22Rv1 (cell line): ENCODE measurements at regions not wholly inside any gene's neighbourhood (a gene's known extent, or its start where the extent isn't known, plus 50 kb on each side); places are given as distances from the start of the nearest gene placed in this dataset.

Source experiments
- H3K27ac ChIP-seq: fragments of 450-650 bp; 2 replicates; pipeline ENCODE4 v1.5.1; 2017
- ZFX ChIP-seq: fragments of 450-650 bp; IDR thresholded peaks from 2 replicates; pipeline ENCODE4 v1.6.1; 2017; ENCODE audit warnings: antibody characterized with exemption, borderline replicate concordance
- TF ChIP-seq, protein P1 (sequence below): fragments of 450-650 bp; IDR thresholded peaks from 2 replicates; pipeline ENCODE4 v1.5.1; 2017; ENCODE audit warnings: mild to moderate bottlenecking

DNA sequence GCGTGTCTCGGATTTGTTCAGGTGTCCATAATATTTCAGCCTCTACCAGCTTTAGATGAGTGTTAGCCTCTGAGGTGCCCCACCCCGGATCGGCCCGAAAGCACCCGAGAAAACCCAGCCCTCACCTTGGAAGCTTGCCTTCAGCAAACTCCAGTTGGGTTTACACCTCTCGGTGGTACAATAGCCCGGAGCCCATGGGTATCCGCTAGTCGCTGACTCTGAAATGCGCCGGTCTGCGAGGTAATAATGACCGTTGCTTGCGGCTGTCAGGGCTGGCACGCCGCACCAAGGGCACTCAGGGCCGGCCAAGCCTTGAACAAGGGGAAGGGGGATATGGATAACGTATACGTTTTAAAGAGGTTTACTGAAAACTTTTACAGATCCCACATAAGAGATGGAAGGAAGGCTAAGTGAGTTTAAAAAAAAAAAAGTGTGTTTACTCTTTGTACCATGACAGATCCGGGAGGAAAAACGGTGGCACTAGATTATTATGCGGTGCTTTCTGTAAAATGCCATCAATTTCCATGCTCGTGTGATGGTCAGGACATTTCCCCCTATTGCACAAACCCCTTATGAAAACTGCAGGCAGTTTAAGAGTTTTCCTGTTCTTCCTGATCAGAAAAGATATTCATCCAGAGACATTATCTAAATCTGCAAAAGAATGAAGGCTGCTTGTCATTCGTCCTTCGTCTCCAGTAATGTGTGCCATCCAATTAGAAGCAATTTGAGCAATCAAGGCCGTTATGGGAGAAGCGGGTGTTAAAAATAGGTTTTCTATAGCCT, 124.2 kb downstream of the TMEM161B start:
- no peak for TF ChIP-seq ZFX

GRCh38 chr5:88143693-88144218, 124.9 kb downstream of the TMEM161B start:
- TF ChIP-seq ZFX = no peak
- H3K27ac ChIP-seq = no peak overlapping the region

More for the DNA sequence above, 124.2 kb downstream of the TMEM161B start:
- H3K27ac ChIP-seq = no peak overlapping the region

DNA sequence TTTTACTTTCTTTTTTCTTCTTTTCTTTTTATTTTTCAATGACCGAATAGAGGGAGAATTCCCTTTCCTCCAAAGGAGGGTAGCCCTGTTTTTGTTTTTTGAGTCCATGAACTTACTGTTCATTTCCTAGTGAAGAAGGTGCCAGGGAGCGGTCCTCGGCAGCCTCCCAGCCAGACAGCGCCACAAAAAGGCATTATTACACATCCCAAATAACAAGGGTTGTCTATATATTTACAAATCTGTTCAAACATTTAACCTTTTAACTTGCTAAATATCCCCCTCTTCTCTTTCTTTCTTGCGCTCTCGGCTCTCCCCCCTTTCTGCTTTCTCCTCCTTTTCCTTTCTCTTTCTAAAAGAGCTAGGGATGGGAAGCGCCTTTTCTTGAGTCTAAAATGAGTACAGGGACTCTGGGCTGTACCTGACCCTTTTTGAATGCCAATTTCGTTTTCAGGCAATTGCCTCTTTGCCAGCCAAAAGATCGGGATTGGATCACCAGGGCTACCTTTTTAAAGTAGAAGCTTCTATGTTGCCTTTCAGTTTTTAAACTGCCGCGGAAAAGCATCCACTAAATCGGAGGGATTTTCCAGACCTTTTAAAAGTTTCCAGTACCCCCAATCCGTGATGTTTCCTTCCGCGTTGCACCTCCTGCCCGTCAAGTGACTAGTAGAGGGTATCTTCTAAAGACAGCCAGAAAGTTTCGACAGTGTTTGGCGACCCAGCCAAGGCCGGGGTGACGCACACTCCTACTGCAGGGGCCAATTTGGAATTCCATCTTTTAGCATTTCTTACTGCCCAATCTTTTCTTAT, 125.6 kb downstream of the TMEM161B start:
- H3K27ac ChIP-seq = no peak overlapping the region
- TF ChIP-seq, protein P1, sequence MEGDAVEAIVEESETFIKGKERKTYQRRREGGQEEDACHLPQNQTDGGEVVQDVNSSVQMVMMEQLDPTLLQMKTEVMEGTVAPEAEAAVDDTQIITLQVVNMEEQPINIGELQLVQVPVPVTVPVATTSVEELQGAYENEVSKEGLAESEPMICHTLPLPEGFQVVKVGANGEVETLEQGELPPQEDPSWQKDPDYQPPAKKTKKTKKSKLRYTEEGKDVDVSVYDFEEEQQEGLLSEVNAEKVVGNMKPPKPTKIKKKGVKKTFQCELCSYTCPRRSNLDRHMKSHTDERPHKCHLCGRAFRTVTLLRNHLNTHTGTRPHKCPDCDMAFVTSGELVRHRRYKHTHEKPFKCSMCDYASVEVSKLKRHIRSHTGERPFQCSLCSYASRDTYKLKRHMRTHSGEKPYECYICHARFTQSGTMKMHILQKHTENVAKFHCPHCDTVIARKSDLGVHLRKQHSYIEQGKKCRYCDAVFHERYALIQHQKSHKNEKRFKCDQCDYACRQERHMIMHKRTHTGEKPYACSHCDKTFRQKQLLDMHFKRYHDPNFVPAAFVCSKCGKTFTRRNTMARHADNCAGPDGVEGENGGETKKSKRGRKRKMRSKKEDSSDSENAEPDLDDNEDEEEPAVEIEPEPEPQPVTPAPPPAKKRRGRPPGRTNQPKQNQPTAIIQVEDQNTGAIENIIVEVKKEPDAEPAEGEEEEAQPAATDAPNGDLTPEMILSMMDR = no peak
- TF ChIP-seq ZFX = no peak

GRCh38 chr5:88142636-88142885, 126.1 kb downstream of the TMEM161B start:
- peak overlapping the region; percentile 78 for H3K27ac ChIP-seq
- TF ChIP-seq, protein P1 = no peak
- TF ChIP-seq ZFX = no peak

- peak overlapping the region; percentile 78 for H3K27ac ChIP-seq
Measured at GRCh38 chr5:88140856-88141752, 127.5 kb downstream of the TMEM161B start.

DNA sequence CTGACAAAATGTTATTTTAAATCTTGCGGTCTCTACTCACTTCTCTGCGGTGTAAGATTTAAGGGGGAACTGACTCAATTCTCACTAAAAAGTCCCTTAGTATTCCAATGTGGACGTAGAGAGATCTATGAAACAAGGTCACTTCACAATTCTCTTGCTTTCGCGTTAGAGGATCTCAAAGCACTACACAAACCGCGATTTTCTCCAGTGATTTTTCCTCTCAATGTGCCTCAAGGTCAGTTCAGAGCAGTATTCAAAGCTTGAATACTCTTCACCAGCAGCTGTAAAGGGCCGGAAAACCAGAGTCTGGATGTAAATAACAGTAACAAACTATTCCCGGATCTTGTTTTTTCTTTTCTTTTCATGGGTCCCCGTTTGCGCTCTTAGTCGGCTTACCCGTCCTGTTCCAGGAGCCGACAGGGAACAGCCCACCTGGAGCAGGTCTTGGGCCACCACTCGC, 128.2 kb downstream of the TMEM161B start:
- H3K27ac ChIP-seq = peak overlapping the region; percentile 56
- no peak for TF ChIP-seq ZFX
- TF ChIP-seq, protein P1 = no peak

More at GRCh38 chr5:88140856-88141752, 127.5 kb downstream of the TMEM161B start:
- TF ChIP-seq, protein P1 = peak; percentile 76
- TF ChIP-seq ZFX = no peak

GRCh38 chr5:88130211-88130815, 138.3 kb downstream of the TMEM161B start:
- TF ChIP-seq, protein P1 = no peak
- no peak for TF ChIP-seq ZFX
- H3K27ac ChIP-seq = no peak overlapping the region
